Amniotic epithelial cell (primary cell): ENCODE measurements at regions not wholly inside any gene's neighbourhood (a gene's known extent, or its start where the extent isn't known, plus 50 kb on each side); places are given as distances from the start of the nearest gene placed in this dataset.
"Not testable (repeated sequence)": the region's sequence is repeated elsewhere in the genome, so short reads cannot be mapped to it uniquely, and the experiment has no call there.

Experiments used
- DNase-seq: peaks from one replicate; pipeline ENCODE4 v3.0.0-alpha.2; 2010; ENCODE audit warnings: low read depth

- no peak for DNase-seq
Observed at GRCh38 chr16:56013962-56014552, 138.9 kb upstream of the CES5A start.

DNA sequence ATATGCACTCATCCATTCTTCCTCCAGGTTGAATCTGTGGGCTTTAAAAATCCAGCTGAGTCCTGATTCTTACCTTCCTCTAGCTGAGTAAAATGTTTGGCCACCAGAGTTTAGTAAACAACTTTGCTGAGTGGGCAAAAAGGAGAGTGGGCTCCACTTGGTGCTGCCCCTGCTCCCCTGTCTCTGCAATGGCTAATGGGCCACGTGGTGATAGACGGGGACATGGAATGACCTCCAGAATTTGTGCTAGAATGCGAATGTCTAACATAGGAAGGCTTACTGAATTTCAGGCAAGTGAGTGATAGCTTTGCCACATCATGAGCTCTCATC, 137.3 kb upstream of the CES5A start:
- DNase-seq: no peak

DNA sequence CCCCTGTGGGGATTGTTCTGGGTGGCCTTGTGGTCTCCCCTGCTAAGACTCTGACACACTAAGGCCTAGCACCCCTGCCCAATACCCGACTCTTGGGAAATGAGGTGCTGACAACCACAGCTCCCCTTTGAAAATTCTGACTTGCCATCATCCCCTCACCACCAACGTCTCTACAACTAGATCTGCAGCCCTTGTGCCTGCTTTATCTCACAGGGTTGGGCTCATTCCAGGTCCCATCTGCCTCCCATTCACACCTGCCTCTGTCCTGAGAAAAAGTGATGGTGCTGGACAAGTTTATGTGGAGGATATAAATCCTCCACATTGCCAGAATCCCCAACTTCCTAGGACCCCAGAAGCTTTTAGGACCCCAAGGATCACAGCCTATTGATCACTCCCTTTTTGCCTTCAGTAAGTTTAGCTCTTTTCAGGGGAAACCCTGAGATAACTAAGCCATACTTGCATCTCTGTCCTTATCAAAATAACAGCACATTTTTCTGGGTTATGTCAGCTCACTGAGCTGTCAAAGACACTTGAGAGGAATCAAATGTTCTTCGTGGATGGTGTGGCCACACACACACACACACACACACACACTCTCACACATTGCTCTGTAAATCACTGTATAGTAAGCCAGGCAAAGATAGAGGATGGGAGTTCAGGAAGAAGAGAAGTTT, 136.8 kb upstream of the CES5A start:
- no peak for DNase-seq

DNA sequence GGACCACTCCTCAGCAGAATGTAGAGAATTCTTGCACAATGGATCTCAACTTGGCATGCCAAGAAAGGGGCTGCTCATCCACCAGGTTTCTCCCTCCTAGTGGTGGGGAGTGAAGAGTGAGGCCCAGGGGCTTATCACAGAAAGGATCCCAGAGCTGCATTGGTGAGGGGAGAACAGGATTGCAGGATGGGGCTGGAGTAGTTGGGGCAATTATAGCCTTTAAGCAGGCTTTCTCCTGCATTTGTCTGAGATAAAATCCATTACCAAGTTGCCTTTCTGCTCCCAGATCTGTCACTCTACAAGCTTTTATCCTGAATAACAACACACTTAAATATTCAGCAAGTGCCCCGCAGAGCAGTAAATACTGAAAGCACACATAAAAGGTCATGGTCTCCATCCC, 130.8 kb upstream of the CES5A start:
- DNase-seq: no peak

GRCh38 chr16:55999683-56000082, 124.5 kb upstream of the CES5A start:
- DNase-seq: no peak

GRCh38 chr16:55993088-55993487, 117.9 kb upstream of the CES5A start:
- DNase-seq: no peak

DNA sequence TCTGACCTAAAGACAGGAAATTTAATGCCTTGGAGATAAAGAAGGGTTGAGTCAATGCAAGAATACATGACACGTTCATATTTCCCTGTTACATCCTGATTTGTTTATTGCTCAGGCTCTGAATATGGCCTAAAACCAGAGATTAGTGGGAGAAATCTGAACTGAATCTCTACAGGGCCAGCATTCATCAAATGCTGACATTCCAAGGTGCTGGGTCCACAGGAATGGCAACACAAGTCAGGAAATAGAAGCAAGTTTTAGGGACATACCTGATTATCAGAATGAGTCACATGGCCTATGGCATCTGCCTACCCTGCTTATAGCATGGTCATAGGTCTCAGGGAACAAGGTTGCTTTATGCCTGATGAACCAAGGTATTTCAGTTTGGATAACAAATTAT, 117.4 kb upstream of the CES5A start:
- DNase-seq: no peak

- no peak for DNase-seq
Observed at GRCh38 chr16:55991843-55992242, 116.7 kb upstream of the CES5A start.

GRCh38 chr16:55989569-55989907, 114.4 kb upstream of the CES5A start:
- DNase-seq: no peak

DNA sequence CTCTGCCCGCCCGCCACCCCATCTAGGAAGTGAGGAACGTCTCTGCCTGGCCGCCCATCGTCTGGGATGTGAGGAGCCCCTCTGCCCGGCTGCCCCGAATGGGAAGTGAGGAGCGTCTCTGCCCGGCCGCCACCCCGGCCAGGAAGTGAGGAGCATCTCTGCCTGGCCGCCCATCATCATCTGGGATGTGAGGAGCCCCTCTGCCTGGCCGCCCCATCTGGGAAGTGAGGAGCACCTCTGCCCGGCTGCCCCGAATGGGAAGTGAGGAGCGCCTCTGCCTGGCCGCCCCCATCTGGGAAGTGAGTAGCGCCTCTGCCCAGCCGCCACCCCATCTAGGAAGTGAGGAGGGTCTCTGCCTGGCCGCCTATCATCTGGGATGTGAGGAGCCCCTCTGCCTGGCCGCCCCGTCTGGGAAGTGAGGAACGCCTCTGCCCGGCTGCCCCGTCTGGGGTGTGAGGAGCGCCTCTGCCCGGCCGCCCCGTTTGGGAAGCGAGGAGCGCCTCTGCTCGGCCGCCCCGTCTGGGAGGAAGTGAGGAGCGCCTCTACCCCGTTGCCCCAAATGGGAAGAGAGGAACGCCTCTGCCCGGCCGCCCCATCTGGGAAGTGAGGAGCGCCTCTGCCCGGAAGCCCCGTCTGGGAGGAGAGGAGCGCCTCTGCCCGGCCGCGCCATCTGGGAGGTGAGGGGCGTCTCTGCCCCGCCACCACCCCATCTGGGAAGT, 113.8 kb upstream of the CES5A start:
- not testable (repeated sequence) for DNase-seq

DNA sequence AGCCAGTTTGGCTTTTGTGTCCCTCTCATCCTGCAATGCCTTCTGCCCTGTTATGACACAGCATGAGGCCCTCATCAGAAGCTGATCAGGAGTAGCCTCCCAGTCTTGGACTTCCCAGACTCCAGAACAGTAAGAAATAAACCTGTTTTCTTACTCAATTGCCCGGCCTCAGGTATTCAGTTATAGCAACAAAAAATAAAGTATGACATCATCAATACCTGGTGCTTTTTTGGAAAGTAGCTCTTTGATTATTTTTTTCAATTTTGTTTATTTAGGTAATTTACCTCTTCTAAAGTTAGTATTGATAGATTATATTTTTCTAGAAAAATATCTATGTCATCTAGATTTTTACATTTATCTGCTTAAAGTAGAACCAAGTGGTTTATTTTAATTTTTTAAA, 112.8 kb upstream of the CES5A start:
- DNase-seq: no peak

- no peak for DNase-seq
Observed at GRCh38 chr16:55982597-55982996, 107.4 kb upstream of the CES5A start.

DNA sequence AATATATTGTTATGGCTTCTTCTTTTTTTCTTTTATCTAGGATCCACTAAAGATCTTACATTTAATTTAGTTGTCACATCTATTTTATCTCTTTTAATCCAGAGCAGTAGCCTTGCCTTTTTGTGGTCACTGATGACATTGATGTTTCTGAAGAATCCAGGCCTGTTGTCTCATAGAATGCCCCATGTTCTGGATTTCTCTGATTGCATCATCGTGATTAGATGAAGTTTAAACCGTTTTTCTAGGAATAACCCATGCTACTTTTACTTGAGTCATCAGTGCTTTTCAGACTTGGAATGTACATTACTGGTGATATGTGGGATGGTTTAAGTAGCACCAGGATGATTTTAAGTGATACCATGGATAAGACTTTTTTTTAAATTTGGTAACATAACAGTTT, 106.4 kb upstream of the CES5A start:
- no peak for DNase-seq

GRCh38 chr16:55976815-55977214, 101.6 kb upstream of the CES5A start:
- DNase-seq: no peak

DNA sequence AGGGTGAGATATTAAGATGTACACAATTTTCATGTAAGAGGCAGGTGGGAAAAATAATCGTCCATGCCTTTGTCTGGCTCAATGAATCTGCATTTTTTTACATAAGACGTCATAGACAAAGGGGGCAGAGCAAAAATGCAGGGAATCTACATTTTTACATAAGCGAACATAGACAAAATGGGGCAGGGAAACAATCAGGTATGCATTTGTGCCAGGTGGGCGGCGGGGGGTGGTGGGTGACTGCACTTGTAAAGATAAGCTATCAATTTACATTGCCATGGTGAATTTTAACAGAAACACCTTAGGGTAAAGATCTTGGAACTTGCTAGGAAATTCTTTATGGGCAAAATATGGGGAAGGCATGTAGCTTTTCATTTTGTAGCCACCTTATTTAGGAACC, 96.3 kb upstream of the CES5A start:
- DNase-seq: no peak

- DNase-seq: no peak
Observed at GRCh38 chr16:55968221-55968620, 93.0 kb upstream of the CES5A start.

GRCh38 chr16:55964923-55965475, 89.8 kb upstream of the CES5A start:
- DNase-seq: no peak

GRCh38 chr16:55955845-55956244, 80.7 kb upstream of the CES5A start:
- DNase-seq: no peak

GRCh38 chr16:55955424-55955823, 80.3 kb upstream of the CES5A start:
- no peak for DNase-seq

- DNase-seq: no peak
Observed at GRCh38 chr16:55954906-55955305, 79.7 kb upstream of the CES5A start.

DNA sequence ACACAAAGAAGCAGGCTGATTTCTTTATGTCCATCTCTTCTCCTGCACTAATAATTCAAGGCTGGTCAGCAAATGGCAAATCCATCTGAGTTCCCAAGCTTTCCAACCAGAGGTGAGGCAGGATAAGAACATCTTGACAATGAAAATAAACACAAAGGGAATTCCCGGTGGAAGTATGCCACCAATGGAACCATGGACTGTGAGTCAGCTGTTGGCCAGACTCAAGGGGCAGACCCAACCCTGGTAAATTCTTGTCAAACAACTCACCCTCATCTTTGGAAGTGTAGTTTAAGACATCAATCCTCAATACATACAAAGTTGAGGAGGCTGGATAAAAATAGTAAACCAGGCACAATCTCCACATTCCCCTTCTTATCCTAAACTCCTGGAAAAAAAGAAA, 74.3 kb upstream of the CES5A start:
- no peak for DNase-seq

- no peak for DNase-seq
Observed at GRCh38 chr16:55948230-55948629, 73.1 kb upstream of the CES5A start.

DNA sequence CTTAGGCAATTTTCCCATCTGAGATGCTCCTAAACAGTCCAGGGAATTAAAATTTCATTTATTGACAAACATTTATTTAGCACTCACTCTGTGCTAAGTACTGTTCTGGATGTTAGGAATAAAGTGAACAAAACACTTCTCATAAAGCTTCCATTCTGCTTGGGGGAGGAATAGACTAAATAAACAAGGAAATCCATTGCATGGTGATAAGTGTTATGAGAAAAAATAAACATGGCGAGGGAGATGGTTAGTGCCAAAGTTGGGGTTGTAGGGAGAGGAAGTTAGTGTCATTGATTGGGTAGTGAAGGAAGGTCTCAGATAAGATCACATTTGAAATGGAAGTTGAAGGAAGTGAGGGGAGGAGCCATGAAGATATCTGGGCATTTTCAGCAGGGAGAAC, 72.2 kb upstream of the CES5A start:
- no peak for DNase-seq

DNA sequence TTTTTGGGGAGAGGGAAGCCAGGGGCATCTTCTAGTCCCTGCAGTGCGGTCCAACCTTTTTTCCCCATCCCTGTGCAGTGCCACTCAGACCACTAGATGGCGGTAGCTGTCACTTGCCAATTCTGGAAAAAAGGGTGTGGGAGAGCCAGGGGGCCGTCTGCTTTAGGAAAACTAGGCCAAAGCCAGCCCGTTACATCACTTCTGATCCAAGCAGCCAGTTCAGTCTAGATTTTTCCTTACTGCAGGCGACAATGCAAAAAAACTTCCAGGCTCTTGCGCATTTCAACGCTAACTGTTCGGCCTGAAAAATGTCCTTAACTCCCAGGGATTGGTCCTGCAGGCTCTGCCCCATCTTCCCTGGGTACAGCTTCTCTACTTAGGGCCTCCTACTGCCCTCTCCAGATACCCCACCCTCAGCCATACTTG, 69.2 kb upstream of the CES5A start:
- DNase-seq: peak; percentile 55
